GM23338 (cell line): ENCODE measurements at regions not wholly inside any gene's neighbourhood (a gene's known extent, or its start where the extent isn't known, plus 50 kb on each side); places are given as distances from the start of the nearest gene placed in this dataset.

ENCODE experiments used
- ATAC-seq: fragments of 200-7000 bp; cut with Tn5 transposase; 3 replicates; pipeline ENCODE4 v1.9.1; 2020
- DNase-seq: peaks from one replicate; pipeline ENCODE4 v3.0.0-alpha.2; 2015; ENCODE audit warnings: low spot score
- H2AFZ ChIP-seq: fragments of 200-600 bp; sonication (generic); 2 replicates; pipeline ENCODE4 v1.8.0; 2016; ENCODE audit warnings: antibody characterized with exemption, mild to moderate bottlenecking, moderate library complexity
- H3F3A ChIP-seq: fragments of 200-600 bp; sonication (generic); replicated peaks from 2 replicates; pipeline ENCODE4 v1.8.0; 2017; ENCODE audit warnings: antibody characterized with exemption, mixed run types, low read depth
- H3K27ac ChIP-seq: fragments of 200-600 bp; sonication (generic); 2 replicates; pipeline ENCODE4 v1.6.1; 2016; ENCODE audit warnings: low read depth
- H3K27me3 ChIP-seq: fragments of 200-600 bp; sonication (generic); 2 replicates; pipeline ENCODE4 v1.8.0; 2016; ENCODE audit warnings: mild to moderate bottlenecking, mixed run types, moderate library complexity; ENCODE audit not compliant: insufficient read depth
- H3K36me3 ChIP-seq: fragments of 200-600 bp; sonication (generic); 2 replicates; pipeline ENCODE4 v1.8.0; 2016; ENCODE audit warnings: mild to moderate bottlenecking; ENCODE audit not compliant: insufficient read depth
- H3K4me1 ChIP-seq: fragments of 200-600 bp; sonication (generic); 2 replicates; pipeline ENCODE4 v1.8.0; 2016; ENCODE audit warnings: mild to moderate bottlenecking, moderate library complexity; ENCODE audit not compliant: insufficient read depth
- H3K4me2 ChIP-seq: fragments of 200-600 bp; sonication (generic); 2 replicates; pipeline ENCODE4 v1.7.1; 2017; ENCODE audit warnings: mixed run types
- H3K4me3 ChIP-seq: fragments of 200-600 bp; sonication (generic); 2 replicates; pipeline ENCODE4 v1.6.1; 2016; ENCODE audit warnings: mixed run types
- H3K79me2 ChIP-seq: fragments of 200-600 bp; sonication (generic); replicated peaks from 2 replicates; pipeline ENCODE4 v1.8.0; 2017; ENCODE audit warnings: mild to moderate bottlenecking; ENCODE audit not compliant: insufficient read depth
- H3K9me2 ChIP-seq: fragments of 200-600 bp; sonication (generic); 2 replicates; pipeline ENCODE4 v1.8.0; 2017; ENCODE audit not compliant: insufficient read depth
- H4K20me1 ChIP-seq: fragments of 200-600 bp; sonication (generic); replicated peaks from 2 replicates; pipeline ENCODE4 v1.8.0; 2017; ENCODE audit warnings: mild to moderate bottlenecking; ENCODE audit not compliant: insufficient read depth
- H3K27ac Mint-ChIP-seq: 2 replicates; pipeline ENCODE4 v1.8.0; 2020; ENCODE audit warnings: inconsistent platforms, mild to moderate bottlenecking, moderate library complexity, mixed read lengths
- H3K27me3 Mint-ChIP-seq: 3 replicates; pipeline ENCODE4 v1.8.0; 2022; ENCODE audit warnings: low read depth, mild to moderate bottlenecking, moderate library complexity, mixed read lengths, inconsistent platforms; ENCODE audit not compliant: insufficient read depth, poor library complexity
- H3K36me3 Mint-ChIP-seq: 3 replicates; pipeline ENCODE4 v1.8.0; 2021; ENCODE audit warnings: low read depth, mild to moderate bottlenecking, inconsistent platforms, moderate library complexity, mixed read lengths
- H3K4me1 Mint-ChIP-seq: 3 replicates; pipeline ENCODE4 v1.8.0; 2020; ENCODE audit warnings: mild to moderate bottlenecking, inconsistent platforms, mixed read lengths
- H3K4me3 Mint-ChIP-seq: 3 replicates; pipeline ENCODE4 v1.8.0; 2021; ENCODE audit warnings: moderate library complexity, mild to moderate bottlenecking, inconsistent platforms, mixed read lengths
- H3K9me3 Mint-ChIP-seq: 3 replicates; pipeline ENCODE4 v1.8.0; 2020; ENCODE audit warnings: moderate library complexity, mild to moderate bottlenecking, inconsistent platforms, mixed read lengths
- CREB1 ChIP-seq: fragments of 250-450 bp; sonication (Bioruptor Pico); IDR thresholded peaks from 2 replicates; pipeline ENCODE4 v1.5.0; 2020; ENCODE audit warnings: low read depth, mild to moderate bottlenecking, moderate library complexity
- EZH2 ChIP-seq: fragments of 200-600 bp; sonication (generic); IDR thresholded peaks from one replicate; pipeline ENCODE4 v1.8.0; 2017; ENCODE audit warnings: antibody characterized with exemption, mild to moderate bottlenecking, low read depth; ENCODE audit not compliant: unreplicated experiment
- EZH2phosphoT487 ChIP-seq: fragments of 200-600 bp; sonication (generic); IDR thresholded peaks from one replicate; pipeline ENCODE4 v1.8.1; 2018; ENCODE audit warnings: antibody characterized with exemption; ENCODE audit not compliant: unreplicated experiment
- JUNB ChIP-seq: IDR thresholded peaks from one replicate; pipeline ENCODE4 v1.6.1; 2016; ENCODE audit warnings: antibody characterized with exemption; ENCODE audit not compliant: unreplicated experiment
- NANOG ChIP-seq: IDR thresholded peaks from 2 replicates; pipeline ENCODE4 v1.6.1; 2016; ENCODE audit warnings: antibody characterized with exemption, borderline replicate concordance
- POLR2AphosphoS5 ChIP-seq: IDR thresholded peaks from 2 replicates; pipeline ENCODE4 v1.6.1; 2016; ENCODE audit warnings: antibody characterized with exemption, low read depth
- STAT1 ChIP-seq: IDR thresholded peaks from one replicate; pipeline ENCODE4 v1.6.1; 2016; ENCODE audit warnings: antibody characterized with exemption; ENCODE audit not compliant: unreplicated experiment
- ZNF114 ChIP-seq: fragments of 250-450 bp; sonication (Bioruptor Pico); IDR thresholded peaks from 2 replicates; pipeline ENCODE4 v1.5.0; 2020; ENCODE audit warnings: mild to moderate bottlenecking, moderate library complexity
- ZNF331 ChIP-seq: fragments of 250-450 bp; sonication (Bioruptor Pico); IDR thresholded peaks from 2 replicates; pipeline ENCODE4 v1.5.0; 2020; ENCODE audit warnings: low read depth, mild to moderate bottlenecking, moderate library complexity
- TF ChIP-seq, protein P1 (sequence below): IDR thresholded peaks from 2 replicates; pipeline ENCODE4 v1.6.1; 2016; ENCODE audit warnings: antibody characterized with exemption
- TF ChIP-seq, protein P2 (sequence below): fragments of 250-450 bp; sonication (Bioruptor Pico); IDR thresholded peaks from 2 replicates; pipeline ENCODE4 v1.5.0; 2020; ENCODE audit warnings: mild to moderate bottlenecking, moderate library complexity
- TF ChIP-seq, protein P3 (sequence below): IDR thresholded peaks from one replicate; pipeline ENCODE4 v1.6.1; 2018; ENCODE audit warnings: antibody characterized with exemption; ENCODE audit not compliant: unreplicated experiment
- TF ChIP-seq, protein P4 (sequence below), 2 experiments: fragments of 200-600 bp in 1 of 2; sonication (generic) in 1 of 2; conservative IDR thresholded peaks; 2 replicates each; pipeline versions ENCODE4 v1.5.1 to v1.6.1; 2016 to 2017; ENCODE audit warnings: antibody characterized with exemption in 2 of 2, low read depth in 2 of 2, mild to moderate bottlenecking in 2 of 2, moderate library complexity in 1 of 2

- Mint-ChIP-seq H3K36me3 (peaks cover 15% of the 10 kb centered on the region), H3K9me3 (peaks cover 23% of the 10 kb centered on the region), H3K4me1 (no peaks in the 10 kb centered on the region), H3K4me3 (no peak overlapping the region), H3K27me3 (peaks cover 2% of the 10 kb centered on the region), H3K27ac (no peak overlapping the region)
- no peak overlapping the region for H3K27ac ChIP-seq
- H3F3A ChIP-seq, result no peaks in the 10 kb centered on the region
- H3K4me3 ChIP-seq, result no peak overlapping the region
- no peak for ATAC-seq
- DNase-seq, result no peak
- H3K4me2 ChIP-seq, result no peak overlapping the region
- H3K36me3 ChIP-seq, result no peaks in the 10 kb centered on the region
- no peaks in the 10 kb centered on the region for H3K27me3 ChIP-seq
- H4K20me1 ChIP-seq, result no peaks in the 10 kb centered on the region
- no peaks in the 10 kb centered on the region for H3K79me2 ChIP-seq
- no peak overlapping the region for H2AFZ ChIP-seq
- no peak for TF ChIP-seq STAT1
- TF ChIP-seq JUNB, result no peak
- TF ChIP-seq EZH2, result no peak
- no peak for TF ChIP-seq ZNF331 (CRISPR knock-in tag)
- no peak for TF ChIP-seq EZH2phosphoT487
- no peak for TF ChIP-seq NANOG
- TF ChIP-seq, protein P1, sequence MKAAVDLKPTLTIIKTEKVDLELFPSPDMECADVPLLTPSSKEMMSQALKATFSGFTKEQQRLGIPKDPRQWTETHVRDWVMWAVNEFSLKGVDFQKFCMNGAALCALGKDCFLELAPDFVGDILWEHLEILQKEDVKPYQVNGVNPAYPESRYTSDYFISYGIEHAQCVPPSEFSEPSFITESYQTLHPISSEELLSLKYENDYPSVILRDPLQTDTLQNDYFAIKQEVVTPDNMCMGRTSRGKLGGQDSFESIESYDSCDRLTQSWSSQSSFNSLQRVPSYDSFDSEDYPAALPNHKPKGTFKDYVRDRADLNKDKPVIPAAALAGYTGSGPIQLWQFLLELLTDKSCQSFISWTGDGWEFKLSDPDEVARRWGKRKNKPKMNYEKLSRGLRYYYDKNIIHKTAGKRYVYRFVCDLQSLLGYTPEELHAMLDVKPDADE, result no peak
- TF ChIP-seq, protein P2, sequence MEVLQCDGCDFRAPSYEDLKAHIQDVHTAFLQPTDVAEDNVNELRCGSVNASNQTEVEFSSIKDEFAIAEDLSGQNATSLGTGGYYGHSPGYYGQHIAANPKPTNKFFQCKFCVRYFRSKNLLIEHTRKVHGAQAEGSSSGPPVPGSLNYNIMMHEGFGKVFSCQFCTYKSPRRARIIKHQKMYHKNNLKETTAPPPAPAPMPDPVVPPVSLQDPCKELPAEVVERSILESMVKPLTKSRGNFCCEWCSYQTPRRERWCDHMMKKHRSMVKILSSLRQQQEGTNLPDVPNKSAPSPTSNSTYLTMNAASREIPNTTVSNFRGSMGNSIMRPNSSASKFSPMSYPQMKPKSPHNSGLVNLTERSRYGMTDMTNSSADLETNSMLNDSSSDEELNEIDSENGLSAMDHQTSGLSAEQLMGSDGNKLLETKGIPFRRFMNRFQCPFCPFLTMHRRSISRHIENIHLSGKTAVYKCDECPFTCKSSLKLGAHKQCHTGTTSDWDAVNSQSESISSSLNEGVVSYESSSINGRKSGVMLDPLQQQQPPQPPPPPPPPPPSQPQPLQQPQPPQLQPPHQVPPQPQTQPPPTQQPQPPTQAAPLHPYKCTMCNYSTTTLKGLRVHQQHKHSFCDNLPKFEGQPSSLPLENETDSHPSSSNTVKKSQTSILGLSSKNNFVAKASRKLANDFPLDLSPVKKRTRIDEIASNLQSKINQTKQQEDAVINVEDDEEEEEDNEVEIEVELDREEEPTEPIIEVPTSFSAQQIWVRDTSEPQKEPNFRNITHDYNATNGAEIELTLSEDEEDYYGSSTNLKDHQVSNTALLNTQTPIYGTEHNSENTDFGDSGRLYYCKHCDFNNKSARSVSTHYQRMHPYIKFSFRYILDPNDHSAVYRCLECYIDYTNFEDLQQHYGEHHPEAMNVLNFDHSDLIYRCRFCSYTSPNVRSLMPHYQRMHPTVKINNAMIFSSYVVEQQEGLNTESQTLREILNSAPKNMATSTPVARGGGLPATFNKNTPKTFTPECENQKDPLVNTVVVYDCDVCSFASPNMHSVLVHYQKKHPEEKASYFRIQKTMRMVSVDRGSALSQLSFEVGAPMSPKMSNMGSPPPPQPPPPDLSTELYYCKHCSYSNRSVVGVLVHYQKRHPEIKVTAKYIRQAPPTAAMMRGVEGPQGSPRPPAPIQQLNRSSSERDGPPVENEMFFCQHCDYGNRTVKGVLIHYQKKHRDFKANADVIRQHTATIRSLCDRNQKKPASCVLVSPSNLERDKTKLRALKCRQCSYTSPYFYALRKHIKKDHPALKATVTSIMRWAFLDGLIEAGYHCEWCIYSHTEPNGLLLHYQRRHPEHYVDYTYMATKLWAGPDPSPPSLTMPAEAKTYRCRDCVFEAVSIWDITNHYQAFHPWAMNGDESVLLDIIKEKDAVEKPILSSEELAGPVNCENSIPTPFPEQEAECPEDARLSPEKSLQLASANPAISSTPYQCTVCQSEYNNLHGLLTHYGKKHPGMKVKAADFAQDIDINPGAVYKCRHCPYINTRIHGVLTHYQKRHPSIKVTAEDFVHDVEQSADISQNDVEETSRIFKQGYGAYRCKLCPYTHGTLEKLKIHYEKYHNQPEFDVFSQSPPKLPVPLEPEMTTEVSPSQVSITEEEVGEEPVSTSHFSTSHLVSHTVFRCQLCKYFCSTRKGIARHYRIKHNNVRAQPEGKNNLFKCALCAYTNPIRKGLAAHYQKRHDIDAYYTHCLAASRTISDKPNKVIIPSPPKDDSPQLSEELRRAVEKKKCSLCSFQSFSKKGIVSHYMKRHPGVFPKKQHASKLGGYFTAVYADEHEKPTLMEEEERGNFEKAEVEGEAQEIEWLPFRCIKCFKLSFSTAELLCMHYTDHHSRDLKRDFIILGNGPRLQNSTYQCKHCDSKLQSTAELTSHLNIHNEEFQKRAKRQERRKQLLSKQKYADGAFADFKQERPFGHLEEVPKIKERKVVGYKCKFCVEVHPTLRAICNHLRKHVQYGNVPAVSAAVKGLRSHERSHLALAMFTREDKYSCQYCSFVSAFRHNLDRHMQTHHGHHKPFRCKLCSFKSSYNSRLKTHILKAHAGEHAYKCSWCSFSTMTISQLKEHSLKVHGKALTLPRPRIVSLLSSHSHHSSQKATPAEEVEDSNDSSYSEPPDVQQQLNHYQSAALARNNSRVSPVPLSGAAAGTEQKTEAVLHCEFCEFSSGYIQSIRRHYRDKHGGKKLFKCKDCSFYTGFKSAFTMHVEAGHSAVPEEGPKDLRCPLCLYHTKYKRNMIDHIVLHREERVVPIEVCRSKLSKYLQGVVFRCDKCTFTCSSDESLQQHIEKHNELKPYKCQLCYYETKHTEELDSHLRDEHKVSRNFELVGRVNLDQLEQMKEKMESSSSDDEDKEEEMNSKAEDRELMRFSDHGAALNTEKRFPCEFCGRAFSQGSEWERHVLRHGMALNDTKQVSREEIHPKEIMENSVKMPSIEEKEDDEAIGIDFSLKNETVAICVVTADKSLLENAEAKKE (CRISPR knock-in tag), result no peak
- no peak for TF ChIP-seq ZNF114 (CRISPR knock-in tag)
- no peak for TF ChIP-seq POLR2AphosphoS5
- TF ChIP-seq, protein P3, sequence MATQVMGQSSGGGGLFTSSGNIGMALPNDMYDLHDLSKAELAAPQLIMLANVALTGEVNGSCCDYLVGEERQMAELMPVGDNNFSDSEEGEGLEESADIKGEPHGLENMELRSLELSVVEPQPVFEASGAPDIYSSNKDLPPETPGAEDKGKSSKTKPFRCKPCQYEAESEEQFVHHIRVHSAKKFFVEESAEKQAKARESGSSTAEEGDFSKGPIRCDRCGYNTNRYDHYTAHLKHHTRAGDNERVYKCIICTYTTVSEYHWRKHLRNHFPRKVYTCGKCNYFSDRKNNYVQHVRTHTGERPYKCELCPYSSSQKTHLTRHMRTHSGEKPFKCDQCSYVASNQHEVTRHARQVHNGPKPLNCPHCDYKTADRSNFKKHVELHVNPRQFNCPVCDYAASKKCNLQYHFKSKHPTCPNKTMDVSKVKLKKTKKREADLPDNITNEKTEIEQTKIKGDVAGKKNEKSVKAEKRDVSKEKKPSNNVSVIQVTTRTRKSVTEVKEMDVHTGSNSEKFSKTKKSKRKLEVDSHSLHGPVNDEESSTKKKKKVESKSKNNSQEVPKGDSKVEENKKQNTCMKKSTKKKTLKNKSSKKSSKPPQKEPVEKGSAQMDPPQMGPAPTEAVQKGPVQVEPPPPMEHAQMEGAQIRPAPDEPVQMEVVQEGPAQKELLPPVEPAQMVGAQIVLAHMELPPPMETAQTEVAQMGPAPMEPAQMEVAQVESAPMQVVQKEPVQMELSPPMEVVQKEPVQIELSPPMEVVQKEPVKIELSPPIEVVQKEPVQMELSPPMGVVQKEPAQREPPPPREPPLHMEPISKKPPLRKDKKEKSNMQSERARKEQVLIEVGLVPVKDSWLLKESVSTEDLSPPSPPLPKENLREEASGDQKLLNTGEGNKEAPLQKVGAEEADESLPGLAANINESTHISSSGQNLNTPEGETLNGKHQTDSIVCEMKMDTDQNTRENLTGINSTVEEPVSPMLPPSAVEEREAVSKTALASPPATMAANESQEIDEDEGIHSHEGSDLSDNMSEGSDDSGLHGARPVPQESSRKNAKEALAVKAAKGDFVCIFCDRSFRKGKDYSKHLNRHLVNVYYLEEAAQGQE, result no peak
- TF ChIP-seq, protein P4, sequence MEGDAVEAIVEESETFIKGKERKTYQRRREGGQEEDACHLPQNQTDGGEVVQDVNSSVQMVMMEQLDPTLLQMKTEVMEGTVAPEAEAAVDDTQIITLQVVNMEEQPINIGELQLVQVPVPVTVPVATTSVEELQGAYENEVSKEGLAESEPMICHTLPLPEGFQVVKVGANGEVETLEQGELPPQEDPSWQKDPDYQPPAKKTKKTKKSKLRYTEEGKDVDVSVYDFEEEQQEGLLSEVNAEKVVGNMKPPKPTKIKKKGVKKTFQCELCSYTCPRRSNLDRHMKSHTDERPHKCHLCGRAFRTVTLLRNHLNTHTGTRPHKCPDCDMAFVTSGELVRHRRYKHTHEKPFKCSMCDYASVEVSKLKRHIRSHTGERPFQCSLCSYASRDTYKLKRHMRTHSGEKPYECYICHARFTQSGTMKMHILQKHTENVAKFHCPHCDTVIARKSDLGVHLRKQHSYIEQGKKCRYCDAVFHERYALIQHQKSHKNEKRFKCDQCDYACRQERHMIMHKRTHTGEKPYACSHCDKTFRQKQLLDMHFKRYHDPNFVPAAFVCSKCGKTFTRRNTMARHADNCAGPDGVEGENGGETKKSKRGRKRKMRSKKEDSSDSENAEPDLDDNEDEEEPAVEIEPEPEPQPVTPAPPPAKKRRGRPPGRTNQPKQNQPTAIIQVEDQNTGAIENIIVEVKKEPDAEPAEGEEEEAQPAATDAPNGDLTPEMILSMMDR (conservative IDR thresholded peaks at IDR 0.05; ENCODE audit: low read depth in 2 of 2), result no peak
- no peak for TF ChIP-seq CREB1 (CRISPR knock-in tag)
- H3K4me1 ChIP-seq, result no peaks in the 10 kb centered on the region
- H3K9me2 ChIP-seq, result no peaks in the 10 kb centered on the region
Observed at GRCh38 chr1:235038701-235039100, 89.9 kb downstream of the TOMM20 start.
